IPS DF 4.7 (cell line): ENCODE measurements at regions not wholly inside any gene's neighbourhood (a gene's known extent, or its start where the extent isn't known, plus 50 kb on each side); places are given as distances from the start of the nearest gene placed in this dataset.
"Not testable (repeated sequence)": the region's sequence is repeated elsewhere in the genome, so short reads cannot be mapped to it uniquely, and the experiment has no call there.

Experiments
- DNase-seq: peaks from one replicate; pipeline ENCODE4 v3.0.0-alpha.2; 2013; ENCODE audit warnings: low spot score; ENCODE audit errors: extremely low read depth

DNA sequence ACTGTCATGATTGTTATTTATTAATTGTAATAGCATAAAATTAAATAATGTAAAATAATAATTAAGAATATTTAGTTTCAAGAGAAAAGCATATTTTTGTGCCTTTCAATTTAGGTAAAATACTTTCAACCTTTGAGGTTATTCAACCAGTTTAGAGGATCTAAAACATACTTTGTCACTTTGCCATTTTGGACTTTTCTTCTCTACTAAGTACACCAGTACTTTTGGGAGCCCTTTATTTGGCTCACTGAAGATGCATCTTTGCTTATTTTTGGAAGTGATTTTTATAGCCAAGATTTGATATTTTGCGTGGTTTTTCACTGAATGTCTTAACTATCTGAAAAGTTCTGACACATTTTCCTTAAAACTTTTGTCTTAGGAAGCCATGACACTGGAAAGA, 860.5 kb downstream of the SORCS1 start:
- DNase-seq = no peak

DNA sequence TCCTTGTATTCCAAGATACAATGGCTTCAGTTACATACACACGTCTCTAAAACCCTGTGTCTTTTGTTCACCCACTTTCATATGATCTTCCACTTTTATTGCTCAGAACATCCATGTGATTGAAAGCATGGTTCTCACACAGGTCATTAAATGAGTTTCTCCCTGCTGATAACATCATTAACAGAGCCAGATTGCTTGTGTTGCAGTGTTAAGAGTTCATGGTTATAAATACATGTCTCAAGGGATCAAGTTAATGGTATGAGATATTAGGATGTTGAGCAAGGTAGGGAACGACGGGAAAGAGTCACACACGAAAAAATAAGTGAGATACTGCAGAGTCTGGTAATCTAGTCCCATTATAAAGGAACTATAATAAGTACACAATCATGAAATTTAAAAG, 861.5 kb downstream of the SORCS1 start:
- DNase-seq = no peak

DNA sequence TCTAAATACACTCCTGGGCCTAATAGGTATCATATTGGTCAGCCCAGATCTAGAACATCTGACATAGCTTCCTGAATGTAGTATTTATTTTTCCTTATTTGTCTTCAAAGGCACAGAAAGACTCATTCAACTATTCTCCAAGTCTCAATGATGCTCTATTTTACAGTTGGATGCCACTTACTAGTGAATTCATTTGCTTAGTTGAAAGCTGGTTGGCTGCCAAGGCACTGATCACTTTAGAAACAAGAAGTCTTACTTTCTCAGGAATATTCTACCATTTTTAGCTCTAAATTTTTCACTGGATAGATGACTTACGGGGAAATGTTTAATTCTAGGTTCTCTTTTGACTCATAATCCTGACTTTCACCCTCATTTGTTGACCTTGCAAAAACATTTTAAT, 863.4 kb downstream of the SORCS1 start:
- DNase-seq = no peak

DNA sequence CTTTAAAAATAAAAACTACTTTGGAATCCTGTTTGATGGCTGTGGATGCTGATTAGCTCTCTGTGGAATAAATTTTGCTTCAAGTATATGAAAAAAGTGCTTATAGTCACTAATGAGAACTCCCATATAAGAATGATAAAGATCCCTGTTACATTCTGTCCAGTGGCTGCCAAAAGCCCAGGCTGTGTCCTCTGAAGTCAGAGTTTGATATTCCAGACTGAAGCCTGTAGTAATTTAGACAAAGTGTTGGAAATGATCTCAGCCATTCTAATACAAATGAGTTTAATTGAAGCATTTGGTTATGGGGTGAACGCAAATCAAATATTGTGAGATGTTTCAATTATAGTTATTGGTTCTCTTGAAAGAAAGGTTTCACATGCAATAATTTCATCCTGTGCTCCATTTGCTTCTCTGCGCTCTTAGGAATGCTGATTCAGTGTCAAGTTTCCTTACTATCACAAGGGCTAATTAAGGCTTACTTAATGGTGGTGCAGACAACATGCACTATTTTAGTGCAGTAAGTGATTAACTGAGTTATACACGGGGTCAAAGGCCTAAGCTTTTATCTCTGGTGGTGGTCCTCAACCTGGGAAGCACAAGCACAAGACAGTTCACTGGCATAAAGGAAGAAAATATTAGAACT, 867.6 kb downstream of the SORCS1 start:
- no peak for DNase-seq

DNA sequence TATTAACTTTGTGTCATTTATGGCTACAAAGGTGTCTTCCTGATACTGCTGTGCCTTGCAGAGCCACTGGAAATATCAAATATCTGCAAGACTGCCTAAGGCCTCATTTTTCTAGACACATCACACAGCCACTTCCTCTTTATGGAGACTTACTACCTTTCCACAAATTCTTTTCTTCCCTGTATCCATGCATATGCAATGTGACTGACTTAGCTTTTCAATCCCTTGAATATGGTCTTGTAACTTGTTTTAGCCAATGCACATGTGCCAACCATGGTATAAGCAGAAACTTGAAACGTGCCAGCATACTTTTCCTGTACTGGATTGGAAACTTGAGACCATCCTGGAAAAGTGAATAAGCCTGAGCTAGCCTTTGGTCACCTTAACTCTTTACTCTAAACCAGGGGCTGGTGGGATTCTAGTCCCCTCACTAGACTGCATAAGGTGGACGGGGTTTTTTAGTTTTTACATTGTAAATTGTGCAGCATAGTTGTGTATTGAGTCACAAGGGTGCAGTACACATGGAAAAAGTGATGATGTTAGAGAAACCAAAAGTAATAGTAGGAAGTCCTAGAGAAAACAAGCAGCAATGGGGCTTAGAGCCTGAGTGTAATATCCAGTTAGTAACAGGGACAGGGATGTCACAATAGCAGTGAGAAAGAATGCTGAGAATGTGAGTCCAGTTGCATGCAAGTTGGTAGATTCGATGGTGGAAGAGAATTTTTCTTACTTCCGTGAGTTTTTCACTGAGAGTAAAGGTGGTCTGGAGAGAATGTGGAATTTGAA, 879.5 kb downstream of the SORCS1 start:
- no peak for DNase-seq

DNA sequence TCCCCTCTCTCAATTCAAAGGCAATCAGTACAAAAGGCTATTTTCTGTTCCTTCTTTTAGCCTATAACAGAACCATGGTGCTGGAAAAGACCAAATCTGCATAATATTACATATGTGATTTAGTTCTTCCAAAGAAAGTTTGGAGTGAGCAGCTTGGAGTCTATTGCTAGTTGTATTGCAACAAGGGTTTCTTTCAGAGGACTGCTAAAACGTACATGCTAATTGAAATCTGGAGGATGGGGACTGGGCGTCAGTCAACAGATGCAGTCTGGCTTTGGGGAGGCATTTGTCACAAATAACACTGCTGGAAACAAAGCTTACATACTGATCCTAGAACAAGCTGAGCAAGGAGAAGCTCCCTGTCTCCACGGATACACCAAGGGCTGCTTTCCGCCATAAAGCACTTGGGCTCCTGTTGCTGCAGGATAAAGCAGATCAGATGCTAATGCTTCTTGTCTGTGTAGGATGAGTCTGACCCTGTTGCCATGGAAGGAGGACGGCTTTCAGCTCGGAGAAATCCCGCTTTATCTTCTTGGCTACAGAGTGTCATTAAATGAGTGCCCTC, 883.5 kb downstream of the SORCS1 start:
- no peak for DNase-seq

DNA sequence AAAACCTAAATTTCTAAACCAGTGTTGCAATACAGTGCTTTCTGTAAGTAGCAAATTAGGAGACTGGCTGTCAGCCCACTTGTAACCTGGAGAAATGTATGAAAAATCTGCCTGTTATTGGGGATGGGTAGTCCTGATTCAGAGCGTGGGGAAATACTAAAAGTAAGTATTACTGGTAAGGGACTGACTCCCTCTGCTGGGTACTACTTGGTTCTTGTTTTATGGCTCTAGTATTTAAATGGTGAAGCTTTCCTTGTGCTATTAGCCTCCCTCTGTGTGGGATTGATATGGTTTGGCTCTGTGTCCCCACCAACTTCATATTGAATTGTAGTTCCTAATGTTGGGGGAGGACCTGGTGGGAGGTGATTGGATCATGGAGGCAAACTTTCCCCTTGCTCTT, 886.1 kb downstream of the SORCS1 start:
- no peak for DNase-seq

DNA sequence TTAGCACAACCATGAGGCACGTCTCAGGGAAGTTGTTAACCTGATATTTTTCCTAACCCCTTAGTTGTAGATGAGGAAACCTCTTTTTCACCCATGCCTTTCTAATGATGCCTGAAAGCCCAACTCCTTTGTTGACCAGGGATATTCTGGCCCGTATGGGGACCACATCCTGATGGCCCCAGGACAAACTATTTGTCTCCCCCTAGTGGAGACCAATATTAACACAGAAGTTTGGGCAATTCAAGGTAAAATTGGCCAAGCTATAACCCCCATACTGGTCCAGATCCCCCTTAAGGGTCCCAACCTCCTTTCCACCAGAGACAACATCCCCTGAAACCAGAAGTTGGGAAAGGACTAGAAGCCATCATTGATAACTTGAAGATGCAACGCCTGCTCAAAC, 893.3 kb downstream of the SORCS1 start:
- DNase-seq = no peak

DNA sequence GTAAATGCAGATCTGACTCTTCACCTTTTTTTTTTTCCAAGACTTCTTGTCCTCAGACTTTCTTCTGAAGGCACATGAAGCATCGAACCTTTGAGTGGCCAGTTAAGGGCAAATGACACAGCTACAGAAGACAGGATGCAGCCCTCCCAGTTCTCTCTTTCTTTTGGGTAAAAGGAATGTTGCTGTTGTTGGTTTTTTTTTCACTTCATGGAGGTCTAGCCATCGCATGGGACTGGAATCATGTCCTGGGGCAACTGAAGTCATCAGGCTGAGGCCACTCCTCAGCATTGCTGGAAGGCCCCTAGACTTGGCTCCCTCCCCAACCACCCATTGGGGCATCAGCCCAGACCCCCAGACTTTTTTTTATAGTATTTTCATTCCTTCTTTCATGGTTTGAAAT, 896.5 kb downstream of the SORCS1 start:
- no peak for DNase-seq

DNA sequence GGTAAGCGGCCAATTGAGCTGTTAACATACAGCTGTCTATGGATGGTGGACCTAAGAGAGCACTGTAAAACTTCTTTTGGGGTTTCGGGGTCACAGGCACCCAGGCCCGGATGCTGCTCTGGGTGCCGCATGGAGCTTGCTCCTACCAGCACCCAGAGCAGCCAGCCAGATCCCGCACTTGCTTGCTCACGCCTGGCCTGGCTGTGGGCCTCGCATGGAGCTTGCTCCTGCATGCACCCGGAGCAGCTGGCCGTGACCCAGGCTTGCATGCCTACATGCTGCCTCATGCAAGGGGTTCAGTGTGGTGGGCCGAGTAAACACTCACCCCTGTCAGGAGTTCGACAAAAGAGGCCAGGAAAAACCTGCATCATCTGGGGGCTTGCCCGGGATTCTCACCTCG, 896.9 kb downstream of the SORCS1 start:
- DNase-seq = no peak

DNA sequence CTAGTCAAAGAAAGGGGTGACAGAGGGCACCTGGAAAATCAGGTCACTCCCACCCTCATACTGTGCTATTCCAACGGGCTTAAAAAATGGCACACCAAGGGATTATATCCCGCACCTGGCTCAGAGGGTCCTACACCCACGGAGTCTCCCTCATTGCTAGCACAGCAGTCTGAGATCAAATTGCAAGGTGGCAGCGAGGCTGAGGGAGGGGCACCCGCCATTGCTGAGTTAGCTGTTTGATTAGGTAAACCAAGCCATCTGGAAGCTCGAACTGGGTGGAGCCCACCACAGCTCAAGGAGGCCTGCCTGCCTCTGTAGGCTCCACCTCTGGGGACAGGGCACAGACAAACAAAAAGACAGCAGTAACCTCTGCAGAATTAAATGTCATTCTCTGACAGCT, 907.1 kb downstream of the SORCS1 start:
- DNase-seq = not testable (repeated sequence)

DNA sequence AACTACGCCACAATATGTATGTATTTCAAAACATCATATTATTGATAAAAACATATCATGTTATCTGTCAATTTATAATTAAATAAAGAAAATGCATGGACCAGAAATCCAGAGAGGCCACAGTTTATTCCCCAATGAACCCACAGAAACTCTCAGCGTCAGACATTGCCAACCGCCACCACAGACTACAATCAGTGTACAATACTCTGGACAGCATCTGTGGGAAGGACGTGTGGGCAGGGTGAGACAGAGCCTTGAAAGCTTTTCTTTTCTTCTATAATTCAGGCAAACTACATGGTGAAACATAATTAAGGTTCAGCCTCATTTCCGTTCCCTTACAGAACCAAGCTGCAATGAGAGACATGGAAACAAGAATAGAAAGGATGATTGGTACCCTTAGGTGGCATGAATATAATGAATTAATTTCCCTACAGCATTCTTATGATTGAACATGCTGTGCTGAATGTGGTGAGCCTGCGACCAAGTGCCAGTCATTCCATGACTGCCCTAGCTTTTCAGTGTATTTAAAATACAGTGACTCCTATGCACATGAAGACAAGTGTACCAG, 909.3 kb downstream of the SORCS1 start:
- DNase-seq = no peak

DNA sequence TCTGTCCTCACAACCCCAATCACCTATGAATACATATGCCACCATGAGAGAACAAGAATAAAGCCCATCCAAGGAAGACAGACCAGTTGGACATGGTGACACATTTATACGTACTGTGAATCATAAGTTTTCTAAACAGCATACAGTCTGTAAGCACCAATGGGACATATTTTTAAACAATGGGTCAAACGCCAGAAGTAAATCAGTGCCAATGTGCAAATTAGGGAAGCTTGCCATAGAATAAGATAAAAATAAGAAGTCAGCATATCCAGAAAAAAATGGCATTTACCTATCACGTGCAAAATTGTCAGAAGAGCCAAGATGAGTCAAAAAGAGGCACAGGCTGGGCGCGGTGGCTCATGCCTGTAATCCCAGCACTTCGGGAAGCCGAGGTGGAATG, 910.4 kb downstream of the SORCS1 start:
- no peak for DNase-seq

DNA sequence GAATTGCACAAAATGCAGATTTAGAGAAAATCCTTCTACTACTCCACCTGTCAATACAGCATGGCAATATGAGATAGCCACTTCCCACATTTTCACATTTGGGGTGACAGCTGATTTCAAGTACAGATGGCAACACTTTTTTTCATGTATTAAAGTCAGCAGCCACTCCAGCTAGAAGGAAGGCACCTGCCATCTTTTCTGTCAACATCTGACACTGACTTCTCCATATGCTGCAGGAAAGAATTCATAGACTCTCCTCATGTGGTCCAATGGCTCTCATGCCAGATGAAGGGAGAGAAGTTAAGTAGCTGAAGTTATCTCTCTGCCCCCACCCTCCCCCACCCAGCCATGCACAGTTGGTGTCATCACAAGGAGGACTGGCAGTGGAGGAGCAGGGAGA, 912.0 kb downstream of the SORCS1 start:
- DNase-seq = no peak

DNA sequence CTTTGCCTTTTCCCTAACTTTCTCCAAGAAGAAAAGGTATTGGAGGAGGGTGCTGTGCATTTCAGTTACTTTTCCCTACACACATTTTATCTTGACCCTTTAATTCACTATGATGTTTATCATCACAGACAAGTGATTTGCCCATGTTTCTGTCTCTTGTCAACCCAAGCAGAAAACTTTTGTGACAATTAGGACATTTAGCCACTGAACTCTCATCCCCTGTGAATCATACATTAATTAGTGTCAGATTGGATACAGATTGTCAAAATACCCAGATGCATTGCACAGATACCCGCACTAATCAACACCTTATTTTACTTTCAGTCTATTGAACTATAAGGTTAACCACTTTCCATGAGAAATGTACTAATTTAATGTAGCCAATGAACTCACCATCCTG, 912.9 kb downstream of the SORCS1 start:
- DNase-seq = no peak

DNA sequence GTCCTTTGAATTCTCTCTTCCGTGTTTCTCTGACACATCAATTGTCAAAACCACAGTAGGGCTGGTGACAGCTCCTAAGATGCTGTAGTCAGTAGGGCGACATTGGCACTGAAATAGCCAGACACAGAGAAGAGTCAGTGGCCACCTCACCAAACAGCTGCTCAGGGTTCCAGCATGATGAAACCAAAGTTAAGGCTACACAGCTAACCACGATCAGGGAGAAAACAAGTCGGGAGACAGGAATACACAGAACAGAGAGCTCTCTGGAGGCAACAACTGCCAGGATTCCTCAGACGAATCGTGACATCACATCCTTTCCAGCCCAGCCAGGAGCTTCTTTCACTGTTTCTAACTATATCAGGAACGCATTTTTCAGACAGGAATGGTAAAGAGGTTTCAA, 922.2 kb downstream of the SORCS1 start:
- DNase-seq = no peak

DNA sequence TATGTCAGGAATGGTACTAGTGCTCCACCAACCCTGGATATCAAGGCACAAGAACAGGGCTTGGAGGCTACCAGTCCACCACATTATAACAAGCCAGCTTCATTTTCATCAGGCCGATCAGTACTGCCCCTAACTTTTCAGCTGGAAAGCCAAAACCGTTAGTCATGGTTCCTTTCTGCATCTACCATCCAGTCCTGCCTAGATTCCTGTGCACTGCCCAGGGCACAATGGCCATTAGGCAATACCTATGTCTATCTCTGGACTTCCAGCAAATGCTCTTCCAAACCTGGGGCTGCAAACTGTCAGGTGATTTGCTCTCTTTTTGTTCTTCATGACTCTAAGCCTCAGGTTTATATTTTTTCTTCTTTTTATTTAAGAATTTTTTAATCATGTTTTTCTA, 937.7 kb downstream of the SORCS1 start:
- no peak for DNase-seq

DNA sequence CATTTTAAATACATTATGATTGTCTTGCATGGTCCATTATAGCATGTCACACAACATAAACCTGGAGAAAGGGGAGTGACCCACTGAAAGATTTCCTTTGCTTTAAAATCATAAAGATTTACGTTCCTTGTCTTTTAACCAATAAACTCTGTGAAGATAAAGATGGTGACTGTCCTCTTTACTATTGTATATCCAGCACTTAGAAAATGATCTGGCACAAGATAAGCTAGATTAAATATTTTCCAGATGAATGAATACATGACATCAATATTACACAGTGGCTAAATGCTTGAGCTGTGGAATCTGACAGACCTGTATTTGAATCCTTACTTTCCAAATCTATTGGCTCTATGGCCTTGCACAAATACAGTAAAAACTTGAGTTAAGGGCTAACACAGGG, 938.4 kb downstream of the SORCS1 start:
- no peak for DNase-seq

DNA sequence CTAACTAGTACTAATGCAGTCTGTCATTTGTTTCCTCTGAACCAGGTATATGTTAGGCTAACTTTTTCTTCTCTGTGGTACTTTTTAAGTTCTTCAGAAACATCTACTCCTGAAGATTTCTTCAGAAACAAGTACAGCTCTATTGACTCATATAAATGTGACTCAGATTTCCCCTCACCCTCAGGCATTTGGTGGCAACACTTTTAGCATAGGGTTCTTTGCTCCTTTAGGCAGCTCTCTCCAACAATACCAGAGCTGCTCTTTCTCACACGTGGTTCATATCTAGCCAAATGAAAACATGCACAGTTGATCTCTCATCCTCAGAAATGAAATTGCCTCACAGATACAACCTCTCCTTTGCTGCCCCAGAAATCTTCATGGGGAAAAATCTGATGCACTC, 939.8 kb downstream of the SORCS1 start:
- DNase-seq = no peak

DNA sequence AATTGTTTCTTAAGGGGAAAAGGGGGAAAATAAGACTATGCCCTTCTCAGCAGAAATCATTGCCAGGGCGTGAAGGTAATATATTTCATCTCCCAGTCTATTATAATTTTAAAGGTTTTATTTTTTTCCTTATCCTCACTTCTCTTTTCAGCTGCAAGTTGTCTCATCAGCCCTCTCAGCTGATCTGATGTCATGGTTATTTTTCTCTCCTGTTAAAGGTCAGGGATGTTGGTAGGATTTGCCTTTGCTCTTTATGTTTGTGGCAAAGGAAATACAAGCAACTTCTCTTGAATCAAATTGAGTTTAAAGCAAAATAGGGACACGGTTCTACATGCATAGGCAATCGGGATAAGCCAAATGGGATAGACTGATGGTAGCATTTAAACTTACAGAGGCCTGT, 946.9 kb downstream of the SORCS1 start:
- DNase-seq = no peak

DNA sequence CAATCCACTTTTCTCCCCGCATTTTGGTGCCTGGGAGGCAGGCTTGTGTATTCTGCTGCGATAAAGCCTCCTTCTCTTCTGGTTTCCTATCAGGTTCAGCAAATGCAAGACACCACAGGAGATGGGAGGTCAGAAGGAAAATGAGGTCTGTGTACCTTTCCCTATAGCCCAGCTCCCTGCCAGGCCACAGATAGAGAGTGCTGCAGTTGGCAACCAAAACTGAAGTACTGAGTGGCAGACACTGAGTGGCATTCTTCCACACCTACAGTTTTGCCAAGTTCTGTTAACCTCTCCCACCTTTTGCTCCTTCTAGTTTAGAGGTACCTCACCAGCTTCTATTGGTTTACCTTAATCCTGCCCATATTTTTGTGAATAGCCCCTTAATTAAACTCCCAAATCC, 948.4 kb downstream of the SORCS1 start:
- DNase-seq = no peak

DNA sequence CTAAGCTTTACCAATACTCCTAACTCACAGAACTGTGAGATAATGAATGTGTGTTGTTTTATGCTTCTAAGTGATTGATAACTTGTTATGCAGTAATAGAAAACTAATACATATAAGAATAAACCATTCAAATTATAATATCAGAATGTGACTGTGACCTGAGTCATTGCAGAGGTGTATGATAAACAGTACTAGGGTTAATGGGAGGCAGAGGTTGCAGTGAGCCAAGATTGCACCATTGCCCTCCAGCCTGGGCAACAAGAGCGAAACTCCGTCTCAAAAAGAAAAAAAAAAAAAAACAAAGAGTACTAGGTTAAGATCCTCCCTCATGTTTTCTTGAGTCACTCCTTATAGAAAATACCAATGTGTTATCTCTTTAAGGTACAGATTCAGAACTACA, 950.3 kb downstream of the SORCS1 start:
- no peak for DNase-seq

DNA sequence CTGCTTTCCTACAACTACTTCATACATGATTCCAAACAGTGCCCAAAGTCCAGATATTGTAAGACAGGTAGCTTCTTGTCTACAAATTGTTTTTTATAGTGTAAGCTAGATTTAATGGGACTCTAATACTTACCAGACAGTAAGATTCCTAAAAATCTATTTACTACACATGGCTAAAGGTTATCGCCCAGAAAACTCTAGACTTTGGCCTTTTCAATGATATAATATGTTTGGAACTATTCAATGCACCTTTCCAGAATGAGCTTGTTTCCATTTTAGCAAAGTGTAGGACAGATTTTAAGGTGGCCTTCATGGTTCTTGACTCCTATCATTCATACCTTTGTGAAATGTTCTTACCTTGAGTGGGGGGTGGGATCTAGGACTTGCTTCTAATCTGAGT, 951.0 kb downstream of the SORCS1 start:
- DNase-seq = no peak
